Left lung (tissue), 4 donors: ENCODE measurements at regions not wholly inside any gene's neighbourhood (a gene's known extent, or its start where the extent isn't known, plus 50 kb on each side); places are given as distances from the start of the nearest gene placed in this dataset.

Source experiments
- ATAC-seq: fragments of 200-7000 bp; cut with Tn5 transposase; one replicate; pipeline ENCODE4 v1.9.1; 2020; ENCODE audit warnings: moderate library complexity
- DNase-seq, 4 donors: peaks; one replicate each; pipeline ENCODE4 v3.0.0-alpha.2; 2013 to 2020
- H3K27ac ChIP-seq, 2 donors: fragments of 200-600 bp; sonication (generic) in 1 of 2; one replicate each; pipeline versions ENCODE4 v1.5.0 to v1.8.0; 2020 to 2021
- H3K27me3 ChIP-seq, 2 donors: fragments of 200-600 bp; sonication (generic) in 1 of 2; one replicate each; pipeline versions ENCODE4 v1.5.0 to v1.8.0; 2020 to 2021
- H3K36me3 ChIP-seq, 2 donors: fragments of 200-600 bp; sonication (generic) in 1 of 2; one replicate each; pipeline versions ENCODE4 v1.5.0 to v1.8.0; 2020 to 2021
- H3K4me1 ChIP-seq, 2 donors: fragments of 200-600 bp; one replicate each; pipeline ENCODE4 v1.8.0; 2021
- H3K4me3 ChIP-seq, 2 donors: fragments of 200-600 bp; sonication (generic) in 1 of 2; one replicate each; pipeline versions ENCODE4 v1.5.0 to v1.8.0; 2020 to 2021; ENCODE audit warnings: mild to moderate bottlenecking in 1 of 2
- H3K9me3 ChIP-seq, 2 donors: fragments of 200-600 bp; sonication (generic) in 1 of 2; one replicate each; pipeline versions ENCODE4 v1.5.0 to v1.8.0; 2020 to 2021
- CTCF ChIP-seq, 2 donors: fragments of 200-600 bp; sonication (generic) in 1 of 2; IDR thresholded peaks; one replicate each; pipeline versions ENCODE4 v1.5.0 to v1.8.0; 2021; ENCODE audit warnings: antibody characterized with exemption in 2 of 2
- intact Hi-C, 2 donors: fragments of 100-400 bp; cut with DNase I; formaldehyde crosslinking; loops; one replicate each; pipeline versions ENCODE4 v1.11.2 to v1.14.2; 2022
- donor health status: DM: no; HTN: yes; CAD: no.
- donor health status: DM: no; HTN: no; CAD: no.

DNA sequence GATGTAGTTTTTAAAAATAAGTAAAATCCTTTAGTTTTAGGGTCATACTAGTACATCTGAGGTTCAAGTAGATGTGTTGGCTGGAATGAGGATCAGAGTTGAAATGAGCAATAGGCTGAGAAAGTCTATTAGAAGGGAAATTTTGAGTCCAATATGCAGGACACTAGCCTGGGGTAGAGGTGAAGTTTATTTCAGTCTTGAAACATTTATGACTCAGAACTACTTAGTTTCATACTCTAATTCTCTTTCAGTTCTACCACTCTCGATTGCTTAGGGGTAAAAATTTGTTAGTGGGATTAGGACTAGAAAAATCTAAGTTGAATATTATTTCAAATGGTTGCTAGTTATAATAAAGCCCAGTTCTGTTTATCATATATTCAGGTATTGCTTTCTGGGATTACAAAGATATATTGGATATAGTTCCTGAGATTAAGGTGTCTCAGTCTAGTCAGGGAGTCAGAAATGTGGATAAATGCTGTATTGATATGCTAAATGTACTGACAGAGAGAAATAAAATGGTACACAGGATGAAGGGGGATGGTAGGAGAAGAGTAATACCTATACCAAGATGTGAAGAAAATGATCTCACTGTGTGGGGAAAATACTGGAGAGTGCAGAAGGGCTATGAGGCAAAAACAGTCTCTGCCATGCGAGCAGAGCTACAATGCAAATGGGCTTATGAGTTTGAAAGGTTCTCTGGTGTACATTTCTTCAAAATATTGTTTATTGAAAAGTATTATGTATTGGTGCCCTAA is 395.8 kb upstream of the FBXO33 start:
- ATAC-seq (no peak), DNase-seq (no peak)
- Histone ChIP-seq H3K4me1 (no peaks in the 10 kb centered on the region), H3K27ac (no peak overlapping the region), H3K36me3 (no peaks in the 10 kb centered on the region), H3K4me3 (no peak overlapping the region), H3K27me3 (no peaks in the 10 kb centered on the region), H3K9me3 (no peaks in the 10 kb centered on the region)
- intact Hi-C loops, result no loop called here
- no peak for TF ChIP-seq CTCF (IDR thresholded peaks at IDR 0.05)

GRCh38 chr14:39812532-39813320 is 380.5 kb upstream of the FBXO33 start:
- Histone ChIP-seq H3K9me3 (no peaks in the 10 kb centered on the region), H3K4me1 (no peaks in the 10 kb centered on the region), H3K4me3 (no peak overlapping the region), H3K36me3 (no peaks in the 10 kb centered on the region), H3K27me3 (no peaks in the 10 kb centered on the region), H3K27ac (no peak overlapping the region)
- intact Hi-C loops, result no loop called here
- no peak for TF ChIP-seq CTCF (IDR thresholded peaks at IDR 0.05)
- ATAC-seq (no peak), DNase-seq (no peak)

- DNase-seq (no peak), ATAC-seq (no peak)
- no peaks in the 10 kb centered on the region for H3K4me1 ChIP-seq
- H3K9me3 ChIP-seq, result no peaks in the 10 kb centered on the region
- intact Hi-C loops, result no loop called here
- no peaks in the 10 kb centered on the region for H3K36me3 ChIP-seq
- no peak overlapping the region for H3K4me3 ChIP-seq
- no peak for TF ChIP-seq CTCF (IDR thresholded peaks at IDR 0.05)
- no peak overlapping the region for H3K27ac ChIP-seq
- no peaks in the 10 kb centered on the region for H3K27me3 ChIP-seq
Measured at GRCh38 chr14:39807271-39807670, 375.0 kb upstream of the FBXO33 start.

DNA sequence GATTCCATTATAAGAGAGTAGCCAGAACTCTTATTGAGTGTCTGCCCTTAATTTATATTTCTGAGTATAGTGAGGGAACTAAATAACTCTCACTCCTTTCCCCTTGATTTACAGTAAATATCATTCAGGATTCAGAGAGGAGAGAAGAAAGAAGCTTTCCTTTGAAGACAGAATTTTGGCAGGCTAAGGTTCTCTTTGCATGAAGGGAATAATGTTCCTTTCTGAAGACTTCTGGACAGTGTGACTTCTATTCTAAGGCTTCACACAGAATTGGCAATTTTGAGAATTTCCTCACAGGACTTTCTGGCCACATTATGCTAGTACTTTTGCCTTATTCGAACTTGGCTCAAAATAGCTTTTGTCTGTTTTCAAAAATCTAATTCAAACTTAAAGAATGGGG is 352.2 kb upstream of the FBXO33 start:
- no peaks in the 10 kb centered on the region for H3K27me3 ChIP-seq
- DNase-seq (no peak), ATAC-seq (no peak)
- no peaks in the 10 kb centered on the region for H3K9me3 ChIP-seq
- H3K4me1 ChIP-seq, result no peaks in the 10 kb centered on the region
- H3K36me3 ChIP-seq, result no peaks in the 10 kb centered on the region
- intact Hi-C loops, result no loop called here
- no peak for TF ChIP-seq CTCF (IDR thresholded peaks at IDR 0.05)
- no peak overlapping the region for H3K4me3 ChIP-seq
- no peak overlapping the region for H3K27ac ChIP-seq

DNA sequence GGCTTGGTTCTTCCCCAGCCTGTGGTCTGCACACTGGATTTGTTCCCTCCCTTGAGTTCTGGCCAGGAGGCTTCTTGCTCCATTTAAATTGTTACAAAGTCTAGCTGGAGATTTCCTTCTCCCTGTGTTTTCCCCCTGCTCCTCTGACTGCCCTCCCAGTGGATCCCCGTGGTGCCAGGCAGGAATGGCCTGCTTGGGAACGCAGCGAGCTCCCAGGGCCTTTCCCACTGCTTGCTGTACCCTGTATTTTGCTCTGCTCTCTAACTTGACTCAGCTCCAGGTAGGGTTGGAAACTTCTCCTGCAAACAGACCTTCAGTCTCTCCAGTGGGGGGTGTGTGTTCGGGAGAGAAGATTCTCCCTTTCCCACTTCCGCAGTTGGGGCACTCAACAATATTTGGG is 349.2 kb upstream of the FBXO33 start:
- Histone ChIP-seq H3K4me3 (no peak overlapping the region), H3K27ac (no peak overlapping the region), H3K9me3 (peaks cover 0 to 6% of the 10 kb centered on the region in 2 donors), H3K4me1 (no peaks in the 10 kb centered on the region), H3K36me3 (no peaks in the 10 kb centered on the region), H3K27me3 (no peaks in the 10 kb centered on the region)
- intact Hi-C loops, result no loop called here
- DNase-seq (no peak), ATAC-seq (no peak)
- no peak for TF ChIP-seq CTCF (IDR thresholded peaks at IDR 0.05)
